HG03135 (cell line): ENCODE measurements at regions not wholly inside any gene's neighbourhood (a gene's known extent, or its start where the extent isn't known, plus 50 kb on each side); places are given as distances from the start of the nearest gene placed in this dataset.

Experiments
- ATAC-seq: cut with Tn5 transposase; IDR thresholded peaks from one replicate; pipeline ENCODE4 v1.9.1; 2021; ENCODE audit warnings: mild to moderate bottlenecking, moderate library complexity; ENCODE audit not compliant: unreplicated experiment

DNA sequence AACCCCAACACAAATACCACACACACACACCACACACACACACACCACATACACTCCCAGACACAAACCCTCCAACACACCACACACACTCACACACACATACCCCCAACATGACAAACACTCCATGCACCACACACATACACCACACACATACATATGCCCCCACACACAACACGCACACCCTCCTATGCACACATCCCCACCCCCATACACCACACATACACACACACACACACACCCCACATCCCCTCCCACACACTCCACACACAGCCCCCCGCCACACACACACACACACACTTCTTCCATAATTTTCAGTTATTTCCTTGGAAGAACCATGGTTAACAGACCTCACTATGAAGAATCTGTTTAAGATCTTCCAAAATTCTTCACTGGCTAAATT lies 173.5 kb upstream of the KCNIP4 start:
- no peak for ATAC-seq

- no peak for ATAC-seq
These were observed 166.7 kb upstream of the KCNIP4 start for GRCh38 chr4:22115262-22115661.

GRCh38 chr4:22103768-22104167 lies 155.2 kb upstream of the KCNIP4 start:
- ATAC-seq: no peak

DNA sequence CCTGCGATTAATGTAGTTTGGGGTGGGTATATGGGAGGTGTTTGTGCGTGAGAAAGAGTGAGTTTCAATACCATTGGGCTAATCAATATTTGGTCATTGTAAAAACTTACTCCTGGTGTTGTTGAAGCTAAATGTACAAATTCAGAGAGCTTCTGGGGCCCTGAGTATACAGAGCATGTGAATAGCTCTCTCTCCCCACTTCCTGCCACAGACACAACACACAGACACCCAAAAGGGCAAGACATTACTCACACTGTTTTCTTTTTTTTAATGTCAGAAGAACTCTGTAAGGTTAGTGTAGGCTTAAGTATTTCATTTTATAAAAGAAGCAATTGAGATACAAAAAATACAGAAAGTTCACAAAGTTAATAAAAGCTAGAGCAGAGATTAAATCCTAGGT lies 151.3 kb upstream of the KCNIP4 start:
- no peak for ATAC-seq

- ATAC-seq: no peak
These were observed 149.0 kb upstream of the KCNIP4 start for GRCh38 chr4:22097596-22097995.

DNA sequence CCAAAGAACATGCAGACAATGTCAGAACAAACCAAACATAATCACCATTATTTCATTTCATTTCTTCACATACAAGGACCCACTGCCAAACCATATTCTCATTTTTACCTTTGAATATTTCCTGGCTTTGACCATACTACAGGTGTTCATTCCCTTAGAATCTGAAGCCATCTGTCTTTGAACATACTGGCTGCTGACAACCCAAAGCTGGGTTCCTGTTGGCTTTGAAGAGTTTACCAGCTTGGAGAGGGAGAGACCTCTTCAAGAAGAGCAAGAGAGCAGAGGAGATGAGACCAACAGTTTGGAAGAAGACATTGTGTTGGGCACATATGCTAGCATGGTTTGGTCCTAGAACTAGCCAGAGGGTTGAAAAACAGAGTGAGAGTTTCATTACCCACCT lies 145.6 kb upstream of the KCNIP4 start:
- ATAC-seq: no peak

DNA sequence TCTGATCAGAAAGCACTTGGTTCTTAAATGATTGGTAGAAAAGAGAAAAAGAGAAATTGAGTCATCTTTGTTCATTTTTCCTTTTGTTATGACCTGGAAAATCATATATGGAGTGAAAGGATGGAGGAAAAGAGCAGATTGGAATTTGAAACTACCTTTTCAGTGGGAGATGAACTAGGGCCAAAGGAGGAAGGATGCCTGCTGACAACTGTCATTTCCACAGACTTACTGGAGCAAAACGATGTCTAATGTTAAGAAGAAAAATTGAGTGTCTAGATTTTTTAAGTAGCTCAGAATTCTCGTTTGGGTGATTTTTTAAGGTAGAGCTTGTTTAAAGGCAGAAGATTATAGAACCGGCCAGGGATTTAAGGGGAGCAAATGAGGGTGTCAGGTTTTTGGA lies 144.6 kb upstream of the KCNIP4 start:
- ATAC-seq: no peak

- ATAC-seq: no peak
These were observed 143.3 kb upstream of the KCNIP4 start for GRCh38 chr4:22091906-22092305.

DNA sequence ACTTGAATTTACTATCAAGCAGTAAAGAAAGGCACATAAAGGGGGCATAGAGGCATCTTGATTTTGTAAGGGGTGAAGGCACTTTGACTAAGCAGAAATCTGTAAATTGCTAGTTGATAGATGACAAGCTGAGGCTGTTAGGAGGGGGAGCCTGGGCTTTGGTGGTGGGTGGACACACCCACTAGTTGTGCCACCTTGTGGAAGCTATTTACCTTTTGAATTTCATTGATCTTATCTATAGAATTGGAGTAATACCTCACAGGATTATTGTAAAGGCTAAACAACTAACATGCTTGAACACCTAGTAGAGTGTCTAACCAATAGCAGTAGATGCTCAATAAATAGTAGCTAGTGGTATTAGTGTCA lies 142.8 kb upstream of the KCNIP4 start:
- ATAC-seq: no peak

DNA sequence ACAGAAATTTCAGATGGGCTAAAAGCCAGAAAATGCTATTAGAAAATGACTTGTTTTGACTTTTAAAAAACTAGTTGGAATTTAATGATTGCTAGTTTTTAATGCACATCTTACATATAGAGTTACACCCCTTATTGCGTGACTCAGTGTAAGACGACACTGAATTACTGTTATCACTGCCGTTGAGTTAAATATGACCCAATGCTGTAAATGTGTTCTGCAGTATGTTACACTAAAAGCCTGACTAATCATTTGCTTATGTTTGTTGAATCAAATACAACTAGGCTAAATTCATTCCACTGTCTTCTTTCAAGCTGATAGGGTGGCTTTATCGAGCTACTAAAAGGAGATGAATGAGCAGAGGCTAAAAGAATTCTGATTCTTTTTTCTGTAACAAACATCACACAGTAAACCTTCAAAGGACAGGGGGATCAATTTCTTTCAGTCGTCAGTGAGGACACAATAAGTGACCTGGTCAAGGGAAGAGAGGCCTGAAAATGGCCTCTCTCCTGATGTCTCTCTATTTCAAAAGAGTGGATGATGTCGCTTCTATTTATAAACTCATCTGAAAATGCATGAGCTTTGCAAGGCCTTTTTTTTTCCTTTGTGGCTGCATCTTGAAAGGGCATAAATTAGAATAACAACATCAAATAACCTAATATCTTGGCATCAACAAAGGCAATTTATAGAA lies 142.2 kb upstream of the KCNIP4 start:
- no peak for ATAC-seq

DNA sequence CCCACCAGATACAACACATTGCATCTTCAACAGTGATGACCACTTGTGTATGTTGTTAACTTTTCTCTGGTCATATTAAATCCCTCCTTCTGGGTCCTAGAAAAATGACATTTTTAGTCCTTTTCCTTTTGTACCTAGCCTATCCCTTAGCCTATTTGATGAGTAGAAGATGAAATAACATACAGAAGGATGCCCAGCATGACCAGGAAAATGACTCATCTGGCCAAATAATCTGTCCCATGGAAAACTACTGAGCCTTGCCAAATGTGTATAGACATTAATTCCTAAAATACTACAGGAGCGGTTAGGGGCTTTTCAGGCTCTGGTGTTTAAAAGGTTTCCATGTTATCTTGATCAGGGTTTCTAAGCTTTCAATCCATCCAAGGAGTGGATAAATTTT lies 129.0 kb upstream of the KCNIP4 start:
- ATAC-seq: no peak

DNA sequence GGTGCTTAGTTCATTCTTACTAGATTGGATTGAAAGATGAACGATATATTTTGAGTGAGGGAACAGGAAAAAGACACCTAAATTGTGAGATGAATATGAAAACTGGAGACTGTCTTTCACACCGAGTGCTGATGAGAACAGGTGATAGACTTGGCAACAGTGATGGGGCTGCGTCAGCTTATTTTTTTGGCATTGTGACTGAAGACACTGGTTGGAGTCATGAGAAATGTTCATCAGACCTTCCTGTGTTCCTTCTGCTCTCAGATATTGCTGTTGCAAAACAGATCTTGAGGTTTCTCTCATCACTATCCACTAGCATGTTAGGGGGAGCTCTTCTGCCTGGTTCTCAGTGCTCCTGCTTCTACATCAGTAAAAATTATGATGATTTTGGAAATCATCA lies 124.2 kb upstream of the KCNIP4 start:
- ATAC-seq: no peak

- ATAC-seq: no peak
These were observed 123.7 kb upstream of the KCNIP4 start for GRCh38 chr4:22072240-22072639.

DNA sequence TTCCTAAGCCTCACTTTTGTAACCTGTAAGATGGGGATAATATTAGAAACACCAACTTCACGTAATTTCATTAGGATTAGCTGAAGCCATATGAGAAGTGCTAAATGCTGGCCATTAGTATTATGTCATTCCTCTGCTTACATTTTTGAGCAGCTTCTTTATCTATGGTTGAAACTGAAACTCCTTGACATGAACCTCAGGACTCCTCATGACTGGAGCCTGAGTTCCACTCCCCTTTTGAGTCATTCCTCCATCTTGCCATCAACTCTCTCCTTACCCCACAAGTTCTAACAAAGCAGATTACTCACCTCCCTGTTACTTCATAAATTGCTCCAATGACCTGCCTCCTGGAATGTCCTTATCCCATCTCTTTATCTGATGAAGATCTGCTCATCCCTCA lies 123.2 kb upstream of the KCNIP4 start:
- peak; percentile 84 for ATAC-seq

- no peak for ATAC-seq
These were observed 121.7 kb upstream of the KCNIP4 start for GRCh38 chr4:22070256-22070655.

- ATAC-seq: no peak
These were observed 115.0 kb upstream of the KCNIP4 start for GRCh38 chr4:22063613-22064012.

- ATAC-seq: no peak
These were observed 114.1 kb upstream of the KCNIP4 start for GRCh38 chr4:22062676-22063075.

GRCh38 chr4:22055954-22056353 lies 107.4 kb upstream of the KCNIP4 start:
- no peak for ATAC-seq

- no peak for ATAC-seq
These were observed 103.5 kb upstream of the KCNIP4 start for GRCh38 chr4:22052076-22052475.

DNA sequence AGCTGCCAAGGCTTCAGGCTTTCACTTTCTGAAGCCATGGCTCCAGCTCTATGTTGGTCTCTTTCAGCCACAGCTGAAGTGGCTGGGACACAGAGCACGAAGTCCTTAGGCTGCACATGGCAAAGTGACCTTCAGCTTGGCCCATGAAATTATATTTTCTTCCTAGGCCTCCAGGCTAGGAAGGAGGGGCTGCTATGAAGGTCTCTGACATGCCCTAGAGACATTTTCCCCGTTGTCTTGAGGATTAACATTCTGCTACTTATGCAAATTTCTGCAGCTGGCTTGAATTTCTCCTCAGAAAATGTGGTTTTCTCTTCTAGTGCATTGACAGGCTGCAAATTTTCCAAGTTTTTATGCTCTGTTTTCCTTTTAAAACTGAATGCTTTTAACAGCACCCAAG lies 99.8 kb upstream of the KCNIP4 start:
- no peak for ATAC-seq

DNA sequence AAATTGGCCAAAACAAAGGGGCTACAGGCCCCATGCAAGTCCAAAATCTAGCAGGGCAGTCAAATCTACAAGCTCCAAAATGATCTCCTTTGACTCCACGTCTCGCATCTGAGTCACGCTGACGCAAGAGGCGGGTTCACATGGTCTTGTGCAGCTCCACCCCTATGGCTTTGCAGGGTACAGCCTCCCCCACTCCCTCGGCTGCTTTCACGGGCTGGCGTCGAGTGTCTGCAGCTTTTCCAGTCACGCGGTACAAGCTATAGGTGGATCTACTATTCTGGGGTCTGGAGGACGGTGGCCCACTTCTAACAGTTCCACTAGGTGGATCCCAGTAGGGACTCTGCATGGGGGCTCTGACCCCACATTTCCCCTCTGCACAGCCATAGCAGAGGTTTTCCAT lies 99.2 kb upstream of the KCNIP4 start:
- ATAC-seq: no peak

GRCh38 chr4:22045051-22045630 lies 96.6 kb upstream of the KCNIP4 start:
- ATAC-seq: no peak

DNA sequence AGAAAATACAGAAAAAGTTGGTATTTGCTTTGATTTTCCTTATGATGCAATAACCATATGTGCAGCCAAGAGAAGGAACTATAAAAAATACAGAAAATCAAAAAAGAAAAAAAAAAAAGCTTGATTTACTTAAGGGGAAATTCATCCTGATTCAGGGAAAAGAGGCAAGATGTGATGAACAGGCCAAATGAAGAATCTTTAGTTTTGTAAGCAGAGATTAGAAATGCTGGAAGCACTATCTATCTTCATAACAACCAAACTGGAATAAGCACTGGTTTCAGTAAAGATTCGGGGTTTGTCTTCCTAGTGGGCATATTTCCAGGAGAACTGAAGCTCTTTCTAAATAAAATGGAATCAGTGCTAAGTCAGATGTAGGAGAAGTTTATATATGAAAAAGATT lies 82.9 kb upstream of the KCNIP4 start:
- ATAC-seq: no peak
